K562 (cell line): ENCODE measurements at regions not wholly inside any gene's neighbourhood (a gene's known extent, or its start where the extent isn't known, plus 50 kb on each side); places are given as distances from the start of the nearest gene placed in this dataset.

Experiments used
- ATAC-seq: fragments of 200-7000 bp; cut with Tn5 transposase; 3 replicates; pipeline ENCODE4 v1.9.1; 2020; ENCODE audit warnings: moderate library complexity
- BruUV-seq: library from RNA; stranded (reverse); fragments of 400-500 nt; replicated peaks from 2 replicates; lab custom pipeline; 2021; lab: Mats Ljungman, UMichigan
- CTCF ChIA-PET: fragments of 300-600 bp; formaldehyde crosslinking; extraction: SDS; loops from one replicate; lab custom pipeline; 2021; ENCODE audit warnings: low intra/inter-chr PET ratio; lab: Yijun Ruan, JAX
- POLR2A ChIA-PET: fragments of 300-600, 350-650 bp; sonication (Branson Sonifier 250); formaldehyde crosslinking; extraction: SDS; loops from one replicate; lab custom pipeline; 2021; ENCODE audit warnings: antibody characterized with exemption, inconsistent platforms; lab: Yijun Ruan, JAX
- DNase-seq, 4 experiments: peaks; one replicate each; pipeline versions ENCODE4 v3.0.0 to v3.0.0-alpha.2; 2011 to 2018; ENCODE audit warnings: low spot score in 3 of 4, mixed read lengths in 3 of 4; ENCODE audit errors: extremely low read depth in 1 of 4
- FAIRE-seq: peaks from 2 replicates; lab custom pipeline; 2011; peaks lifted over from hg19 to GRCh38; lab: Jason Lieb, UNC
- H2AFZ ChIP-seq: 2 replicates; pipeline ENCODE4 v1.6.0; 2011; ENCODE audit warnings: low read depth, low read length, control low read depth, inconsistent platforms
- H3K27ac ChIP-seq: fragments of 200-600 bp; 3 replicates; pipeline ENCODE4 v1.8.0; 2011; ENCODE audit warnings: low read depth, mild to moderate bottlenecking, control low read depth, inconsistent platforms, low read length, moderate library complexity, mixed read lengths; ENCODE audit errors: extremely low read depth
- H3K27me3 ChIP-seq, 2 experiments: fragments of 300-600 bp in 1 of 2; 2 replicates in 1 of 2; 3 replicates in 1 of 2; pipeline versions ENCODE4 v1.6.0 to v1.8.0; 2011; ENCODE audit warnings: inconsistent platforms in 2 of 2, low read length in 2 of 2, mild to moderate bottlenecking in 1 of 2, mixed read lengths in 1 of 2, moderate library complexity in 1 of 2; ENCODE audit not compliant: control insufficient read depth in 2 of 2, insufficient read depth in 2 of 2
- H3K36me3 ChIP-seq: fragments of 300-600 bp; 3 replicates; pipeline ENCODE4 v1.8.0; 2011; ENCODE audit warnings: mild to moderate bottlenecking, low read length, inconsistent platforms; ENCODE audit not compliant: control insufficient read depth, insufficient read depth
- H3K4me1 ChIP-seq, 2 experiments: fragments of 200-600 bp in 1 of 2; replicated peaks in 1 of 2; 2 replicates in 1 of 2; 3 replicates in 1 of 2; pipeline versions ENCODE4 v1.5.1 to v1.8.0; 2011; ENCODE audit warnings: inconsistent platforms in 2 of 2, low read length in 2 of 2, mild to moderate bottlenecking in 1 of 2, mixed read lengths in 1 of 2, moderate library complexity in 1 of 2; ENCODE audit not compliant: control insufficient read depth in 2 of 2, insufficient read depth in 2 of 2
- H3K4me2 ChIP-seq: 2 replicates; pipeline ENCODE4 v1.6.1; 2011; ENCODE audit warnings: low read length, control low read depth, inconsistent platforms, mixed read lengths; ENCODE audit not compliant: insufficient read depth
- H3K4me3 ChIP-seq: fragments of 200-600 bp; sonication (generic), shearing (Covaris generic); 2 replicates; pipeline ENCODE4 v1.5.1; 2016; ENCODE audit warnings: control low read depth, inconsistent platforms
- H3K79me2 ChIP-seq: fragments of 200-600 bp; 3 replicates; pipeline ENCODE4 v1.8.0; 2011; ENCODE audit warnings: low read length, inconsistent platforms; ENCODE audit not compliant: control insufficient read depth, insufficient read depth
- H3K9ac ChIP-seq, 2 experiments: 2 replicates each; pipeline versions ENCODE4 v1.6.0 to v1.6.1; 2011; ENCODE audit warnings: low read depth in 2 of 2, low read length in 2 of 2, control low read depth in 1 of 2, inconsistent platforms in 1 of 2, mild to moderate bottlenecking in 1 of 2, mixed read lengths in 1 of 2; ENCODE audit not compliant: insufficient read depth in 1 of 2
- H3K9me1 ChIP-seq: one replicate; pipeline ENCODE4 v1.6.0; 2011; ENCODE audit warnings: inconsistent platforms, mild to moderate bottlenecking, low read length, moderate library complexity; ENCODE audit not compliant: control insufficient read depth, insufficient read depth
- H3K9me3 ChIP-seq: replicated peaks from 2 replicates; pipeline ENCODE4 v1.5.1; 2011; ENCODE audit warnings: low read depth, low read length, inconsistent platforms; ENCODE audit not compliant: control insufficient read depth, insufficient read depth
- H4K20me1 ChIP-seq: replicated peaks from 2 replicates; pipeline ENCODE4 v1.6.1; 2011; ENCODE audit warnings: low read length, inconsistent platforms, mixed read lengths; ENCODE audit not compliant: control insufficient read depth, insufficient read depth
- ATF3 ChIP-seq, 2 experiments: fragments of 450-650 bp in 1 of 2; sonication (generic) in 1 of 2; formaldehyde crosslinking in 1 of 2; IDR thresholded peaks in 1 of 2; conservative IDR thresholded peaks in 1 of 2; 2 replicates each; pipeline versions ENCODE4 v1.6.1 to v1.8.1; 2016 to 2023; ENCODE audit warnings: mild to moderate bottlenecking in 2 of 2, moderate library complexity in 2 of 2, inconsistent platforms in 1 of 2, missing genetic modification reagents in 1 of 2
- FOS ChIP-seq: IDR thresholded peaks from 3 replicates; pipeline ENCODE4 v1.6.1; 2011; ENCODE audit not compliant: insufficient read length; ENCODE audit errors: extremely low read depth
- GTF2A2 ChIP-seq: IDR thresholded peaks from 2 replicates; pipeline ENCODE4 v1.6.1; 2016; ENCODE audit warnings: mild to moderate bottlenecking, missing genetic modification characterization, missing compliant biosample characterization
- GTF3C2 ChIP-seq: IDR thresholded peaks from 3 replicates; pipeline ENCODE4 v1.6.1; 2011; ENCODE audit warnings: borderline replicate concordance, mild to moderate bottlenecking, moderate library complexity; ENCODE audit not compliant: insufficient read length; ENCODE audit errors: extremely low read depth
- PURB ChIP-seq: sonication (generic); formaldehyde crosslinking; IDR thresholded peaks from 2 replicates; pipeline ENCODE4 v1.9.0; 2021; ENCODE audit warnings: low read depth, mild to moderate bottlenecking, missing genetic modification reagents
- XRCC5 ChIP-seq: fragments of 200-400 bp; formaldehyde crosslinking; IDR thresholded peaks from 2 replicates; pipeline ENCODE4 v1.6.1; 2017; ENCODE audit warnings: low read depth, mild to moderate bottlenecking, low read length
- ZNF551 ChIP-seq: fragments of 250-450 bp; sonication (Bioruptor Pico); IDR thresholded peaks from 2 replicates; pipeline ENCODE4 v1.5.0; 2021; ENCODE audit warnings: mild to moderate bottlenecking, moderate library complexity
- ZNF586 ChIP-seq: fragments of 450-650 bp; formaldehyde crosslinking; conservative IDR thresholded peaks from 2 replicates; pipeline ENCODE4 v1.4.0; 2020; ENCODE audit warnings: mild to moderate bottlenecking, moderate library complexity
- WGBS: fragments of 100-300 bp; shearing (Covaris generic); methylation state at CpG from one replicate; pipeline ENCODE4 v1.1.6; 2016; ENCODE audit warnings: low coverage, mixed read lengths; ENCODE audit not compliant: insufficient coverage; ENCODE audit errors: missing lambda C conversion rate; 5-methylcytosine and 5-hydroxymethylcytosine counted together
- in situ Hi-C: fragments of 300-500 bp; cut with MboI; formaldehyde crosslinking; loops from 4 replicates; pipeline ENCODE4 v1.15.0; 2018; ENCODE audit warnings: inconsistent platforms, mixed read lengths
- intact Hi-C: fragments of 100-400 bp; cut with micrococcal nuclease; formaldehyde crosslinking; loops from 2 replicates; pipeline ENCODE4 v1.14.2; 2022

DNA sequence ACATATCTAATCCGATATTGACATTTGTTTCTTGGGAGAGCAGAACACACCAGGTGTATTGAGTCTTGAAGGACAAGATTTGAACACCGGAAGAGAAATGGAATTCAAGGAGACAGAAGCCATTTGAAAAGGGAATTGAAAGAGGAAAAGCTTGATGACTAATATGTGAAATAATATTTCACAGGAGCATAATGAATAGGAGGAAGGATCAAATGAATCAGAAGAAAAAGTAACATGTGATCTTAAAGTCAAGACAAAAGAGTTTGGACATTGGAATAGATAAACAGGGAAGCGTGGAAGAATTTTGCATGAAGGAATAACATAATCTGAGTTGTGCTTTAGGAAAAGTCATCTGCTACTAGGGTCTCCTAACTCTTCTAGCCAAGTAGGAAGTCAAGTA is 145.5 kb upstream of the PDHA2 start (continued):
- TF ChIP-seq FOS (no peak), ATF3 (IDR thresholded peaks at IDR 0.05) (no peak), ATF3 (CRISPR knock-in tag; conservative IDR thresholded peaks at IDR 0.05) (no peak), PURB (no peak), GTF2A2 (tag) (no peak), XRCC5 (no peak)
- TF ChIP-seq, all 486 proteins: peak for 0

GRCh38 chr4:95693594-95693993 is 144.8 kb upstream of the UNC5C start:
- 0% methylated on average over 2 of the region's 2 CpGs for WGBS
- ATAC-seq (no peak), FAIRE-seq (no peak), DNase-seq (no peak)
- ChIA-PET POLR2A (no interaction called here), CTCF (no interaction called here)
- Histone ChIP-seq H3K27me3 (no peaks in the 10 kb centered on the region), H3K4me1 (no peaks in the 10 kb centered on the region), H3K9me3 (no peaks in the 10 kb centered on the region; the same call in 1 of the 2 replicates), H3K9ac (no peak overlapping the region), H3K4me2 (no peak overlapping the region), H3K79me2 (no peaks in the 10 kb centered on the region), H3K9me1 (no peaks in the 10 kb centered on the region), H2AFZ (no peak overlapping the region), H4K20me1 (no peaks in the 10 kb centered on the region), H3K27ac (no peak overlapping the region), H3K36me3 (no peaks in the 10 kb centered on the region), H3K4me3 (no peak overlapping the region)
- in situ Hi-C loops (no loop called here), intact Hi-C loops (no loop called here)
- no TSS peak for BruUV-seq
- TF ChIP-seq GTF3C2 (no peak), ZNF586 (no peak), ZNF551 (CRISPR knock-in tag) (no peak)
